ENCODE measurements at regions not wholly inside any gene's neighbourhood (a gene's known extent, or its start where the extent isn't known, plus 50 kb on each side); places are given as distances from the start of the nearest gene placed in this dataset.

DNA sequence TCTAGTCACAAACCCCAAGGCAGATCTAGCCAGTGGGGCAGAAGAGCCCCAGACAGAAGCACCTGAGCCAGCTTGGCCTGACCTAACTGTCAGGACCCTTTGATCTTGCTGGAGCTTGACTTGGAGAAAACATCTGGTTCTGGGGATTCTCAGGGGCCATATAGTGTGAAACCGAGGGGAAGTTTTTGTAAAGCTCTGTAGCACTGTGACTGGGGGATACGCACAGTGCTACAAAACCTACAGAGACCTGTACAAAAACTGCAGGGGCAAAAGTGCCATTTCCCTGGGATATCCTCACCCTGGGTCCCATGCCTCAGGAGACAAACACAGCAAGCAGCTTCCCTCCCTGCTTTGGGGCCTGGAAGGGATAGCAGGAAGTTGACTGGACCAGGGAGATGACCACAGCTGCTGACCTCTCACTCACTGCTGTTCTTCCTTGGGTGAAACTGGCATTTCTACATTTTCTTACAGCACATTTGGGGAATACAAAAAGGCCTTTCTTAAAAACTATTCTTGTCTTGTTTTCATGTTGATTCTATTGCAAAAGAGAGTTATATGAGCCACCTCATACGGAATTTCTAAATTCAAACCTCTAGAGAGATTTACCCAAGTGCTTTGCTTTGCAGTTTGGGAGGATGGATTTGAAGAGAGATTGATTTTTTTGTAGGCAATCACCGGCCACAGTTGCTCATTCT is 140.0 kb downstream of the DAD1 start:
- Histone ChIP-seq H3K9me3 (no peaks in the 10 kb centered on the region), H3K4me3 (no peak overlapping the region), H3K27me3 (ENCODE audit: low read depth) (no peaks in the 10 kb centered on the region), H3K36me3 (no peaks in the 10 kb centered on the region), H3K4me1 (peaks cover 7% of the 10 kb centered on the region), H3K27ac (peak overlapping the region; percentile 54)
- ATAC-seq (peak; percentile 49 to 65), DNase-seq (no peak)
- intact Hi-C loops (cut with DNase I): no loop called here
- TF ChIP-seq, protein P1, sequence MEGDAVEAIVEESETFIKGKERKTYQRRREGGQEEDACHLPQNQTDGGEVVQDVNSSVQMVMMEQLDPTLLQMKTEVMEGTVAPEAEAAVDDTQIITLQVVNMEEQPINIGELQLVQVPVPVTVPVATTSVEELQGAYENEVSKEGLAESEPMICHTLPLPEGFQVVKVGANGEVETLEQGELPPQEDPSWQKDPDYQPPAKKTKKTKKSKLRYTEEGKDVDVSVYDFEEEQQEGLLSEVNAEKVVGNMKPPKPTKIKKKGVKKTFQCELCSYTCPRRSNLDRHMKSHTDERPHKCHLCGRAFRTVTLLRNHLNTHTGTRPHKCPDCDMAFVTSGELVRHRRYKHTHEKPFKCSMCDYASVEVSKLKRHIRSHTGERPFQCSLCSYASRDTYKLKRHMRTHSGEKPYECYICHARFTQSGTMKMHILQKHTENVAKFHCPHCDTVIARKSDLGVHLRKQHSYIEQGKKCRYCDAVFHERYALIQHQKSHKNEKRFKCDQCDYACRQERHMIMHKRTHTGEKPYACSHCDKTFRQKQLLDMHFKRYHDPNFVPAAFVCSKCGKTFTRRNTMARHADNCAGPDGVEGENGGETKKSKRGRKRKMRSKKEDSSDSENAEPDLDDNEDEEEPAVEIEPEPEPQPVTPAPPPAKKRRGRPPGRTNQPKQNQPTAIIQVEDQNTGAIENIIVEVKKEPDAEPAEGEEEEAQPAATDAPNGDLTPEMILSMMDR (IDR thresholded peaks at IDR 0.05): no peak

DNA sequence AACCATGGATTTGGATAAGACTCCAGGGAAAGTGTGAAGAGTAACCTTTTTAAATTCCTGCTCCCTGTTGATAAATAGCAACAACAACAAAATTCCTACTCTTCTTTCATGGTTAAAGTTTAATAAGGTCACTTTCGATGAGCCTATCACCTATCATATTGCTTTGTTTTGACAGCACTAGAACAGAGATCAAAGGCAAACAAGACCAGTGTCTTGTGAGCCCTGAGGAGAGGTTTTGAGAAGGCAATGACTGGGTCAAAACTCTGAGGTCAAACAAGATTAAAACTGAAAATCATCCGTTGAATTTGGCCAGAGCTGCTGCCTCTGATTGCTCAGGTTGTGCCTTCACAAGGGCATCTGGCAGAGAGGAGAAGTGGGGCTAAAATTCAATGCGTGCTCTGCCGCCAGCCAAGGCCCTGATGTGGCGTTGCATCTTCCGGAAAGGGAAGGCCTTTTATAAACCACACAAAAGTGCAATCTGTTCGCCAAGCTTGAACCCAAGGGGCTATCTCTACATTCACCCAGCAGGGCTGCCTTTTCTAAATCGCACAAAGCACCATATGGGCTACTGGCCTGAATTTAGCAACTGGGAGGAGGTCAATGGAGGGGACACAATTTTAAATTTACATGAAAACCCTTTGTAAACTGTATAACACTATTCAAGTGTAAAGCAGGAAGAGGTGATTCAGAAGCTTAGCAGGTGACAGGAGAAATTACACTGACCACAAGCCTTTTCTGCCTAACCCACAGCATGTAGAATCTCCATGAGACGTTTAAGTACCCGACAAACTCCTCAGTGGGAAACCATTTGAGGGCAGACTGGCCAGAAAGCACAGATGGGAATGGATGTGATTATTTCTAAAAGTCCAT is 140.8 kb downstream of the DAD1 start:
- ATAC-seq: peak in 1 of 2 donors; percentile 38
- H3K9me3 ChIP-seq: no peaks in the 10 kb centered on the region
- intact Hi-C loops (cut with DNase I): no loop called here
- DNase-seq: no peak
- TF ChIP-seq, protein P1 (IDR thresholded peaks at IDR 0.05): no peak
- H3K4me3 ChIP-seq: no peak overlapping the region
- H3K27me3 ChIP-seq (ENCODE audit: low read depth): no peaks in the 10 kb centered on the region
- peak overlapping the region; percentile 54 for H3K27ac ChIP-seq
- H3K4me1 ChIP-seq: peaks cover 7% of the 10 kb centered on the region
- no peaks in the 10 kb centered on the region for H3K36me3 ChIP-seq

DNA sequence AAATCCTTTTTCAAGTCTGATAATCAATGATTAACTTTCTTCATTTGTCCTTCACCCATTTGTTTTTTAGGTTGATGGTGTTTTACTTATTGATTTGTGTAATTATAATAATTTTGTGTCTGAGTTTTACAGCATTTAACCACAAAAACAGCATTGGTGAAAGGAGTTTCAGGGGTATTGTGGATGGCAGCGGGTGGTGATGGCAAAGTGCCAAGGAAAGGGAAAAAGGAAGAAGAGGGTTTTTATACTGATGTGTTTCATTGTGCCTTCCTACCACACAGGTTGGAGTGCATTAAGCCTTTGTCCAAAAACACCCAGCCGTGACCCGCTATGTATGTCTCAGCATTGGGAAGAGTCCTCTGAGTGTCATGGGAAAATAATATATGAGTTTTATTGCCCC is 150.3 kb downstream of the DAD1 start:
- ATAC-seq (no peak), DNase-seq (no peak)
- intact Hi-C loops (cut with DNase I): no loop called here
- Histone ChIP-seq H3K9me3 (no peaks in the 10 kb centered on the region), H3K4me1 (no peaks in the 10 kb centered on the region), H3K4me3 (no peak overlapping the region), H3K27ac (no peak overlapping the region), H3K36me3 (no peaks in the 10 kb centered on the region), H3K27me3 (ENCODE audit: low read depth) (no peaks in the 10 kb centered on the region)
- TF ChIP-seq, protein P1 (IDR thresholded peaks at IDR 0.05): no peak

DNA sequence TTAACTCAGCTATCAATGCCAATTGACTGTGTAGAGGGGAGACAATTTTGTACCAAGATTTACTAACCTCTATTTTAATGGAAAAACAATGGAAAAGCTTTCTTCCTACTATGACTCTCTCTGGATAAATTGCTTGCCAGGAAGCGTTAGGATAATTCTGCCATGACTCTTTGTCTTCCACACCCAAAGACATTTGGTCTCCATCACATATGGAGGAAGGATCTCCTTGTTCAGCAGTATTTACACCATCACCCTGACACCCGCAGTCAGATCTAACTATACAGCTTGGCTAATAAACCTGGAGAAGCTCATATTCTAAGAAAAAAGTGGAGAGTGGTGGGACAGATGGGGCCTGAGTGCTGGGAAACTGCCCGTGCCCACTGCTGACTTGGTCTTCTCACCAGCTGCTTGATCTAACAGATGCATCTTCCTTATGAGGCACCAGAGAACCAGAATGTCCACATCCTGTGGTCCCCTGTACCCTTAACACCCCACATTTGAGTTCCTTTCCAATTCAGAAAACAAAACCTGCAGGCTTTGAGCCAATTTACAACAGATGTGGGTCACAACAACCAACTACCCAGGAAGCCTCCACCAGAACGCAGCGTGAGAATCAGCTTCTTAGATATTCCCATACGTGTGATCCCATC is 154.0 kb downstream of the DAD1 start:
- TF ChIP-seq, protein P1 (IDR thresholded peaks at IDR 0.05): no peak
- intact Hi-C loops (cut with DNase I): no loop called here

DNA sequence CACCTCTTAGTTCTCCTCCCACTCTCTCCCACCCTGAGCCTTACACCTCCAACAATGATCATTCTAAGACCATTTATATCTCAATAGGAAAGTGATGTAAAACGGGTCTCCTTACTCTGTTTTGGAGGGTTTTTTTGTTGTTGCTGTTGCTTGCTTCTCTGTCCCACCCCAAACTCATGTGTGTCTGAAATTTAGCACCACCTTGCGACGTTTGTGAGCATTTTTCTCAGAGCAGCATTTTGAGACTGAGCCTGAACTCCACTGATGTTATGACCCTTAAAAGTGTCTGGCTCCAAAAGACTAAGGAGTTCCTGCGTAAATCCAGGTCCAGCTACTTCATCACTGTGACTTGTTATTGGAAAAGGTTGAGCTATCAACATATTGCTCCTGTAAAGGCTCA is 155.0 kb downstream of the DAD1 start:
- ATAC-seq (no peak), DNase-seq (no peak)
- no peak overlapping the region for H3K27ac ChIP-seq
- H3K4me1 ChIP-seq: peaks cover 37% of the 10 kb centered on the region
- no peak overlapping the region for H3K4me3 ChIP-seq
- TF ChIP-seq, protein P1 (IDR thresholded peaks at IDR 0.05): no peak
- H3K9me3 ChIP-seq: no peaks in the 10 kb centered on the region
- no peaks in the 10 kb centered on the region for H3K27me3 ChIP-seq (ENCODE audit: low read depth)
- intact Hi-C loops (cut with DNase I): no loop called here
- no peaks in the 10 kb centered on the region for H3K36me3 ChIP-seq

More for the DNA sequence above, 154.0 kb downstream of the DAD1 start:
- Histone ChIP-seq H3K4me3 (no peak overlapping the region), H3K27me3 (ENCODE audit: low read depth) (no peaks in the 10 kb centered on the region), H3K9me3 (no peaks in the 10 kb centered on the region), H3K27ac (no peak overlapping the region), H3K36me3 (no peaks in the 10 kb centered on the region), H3K4me1 (peaks cover 27% of the 10 kb centered on the region)
- DNase-seq: no peak
- no peak for ATAC-seq
